HG03060 (cell line): ENCODE measurements at regions not wholly inside any gene's neighbourhood (a gene's known extent, or its start where the extent isn't known, plus 50 kb on each side); places are given as distances from the start of the nearest gene placed in this dataset.
"Not testable (repeated sequence)": the region's sequence is repeated elsewhere in the genome, so short reads cannot be mapped to it uniquely, and the experiment has no call there.

Source experiments
- ATAC-seq: cut with Tn5 transposase; IDR thresholded peaks from one replicate; pipeline ENCODE4 v1.9.1; 2021; ENCODE audit warnings: low read depth, moderate number of reproducible peaks; ENCODE audit not compliant: unreplicated experiment

DNA sequence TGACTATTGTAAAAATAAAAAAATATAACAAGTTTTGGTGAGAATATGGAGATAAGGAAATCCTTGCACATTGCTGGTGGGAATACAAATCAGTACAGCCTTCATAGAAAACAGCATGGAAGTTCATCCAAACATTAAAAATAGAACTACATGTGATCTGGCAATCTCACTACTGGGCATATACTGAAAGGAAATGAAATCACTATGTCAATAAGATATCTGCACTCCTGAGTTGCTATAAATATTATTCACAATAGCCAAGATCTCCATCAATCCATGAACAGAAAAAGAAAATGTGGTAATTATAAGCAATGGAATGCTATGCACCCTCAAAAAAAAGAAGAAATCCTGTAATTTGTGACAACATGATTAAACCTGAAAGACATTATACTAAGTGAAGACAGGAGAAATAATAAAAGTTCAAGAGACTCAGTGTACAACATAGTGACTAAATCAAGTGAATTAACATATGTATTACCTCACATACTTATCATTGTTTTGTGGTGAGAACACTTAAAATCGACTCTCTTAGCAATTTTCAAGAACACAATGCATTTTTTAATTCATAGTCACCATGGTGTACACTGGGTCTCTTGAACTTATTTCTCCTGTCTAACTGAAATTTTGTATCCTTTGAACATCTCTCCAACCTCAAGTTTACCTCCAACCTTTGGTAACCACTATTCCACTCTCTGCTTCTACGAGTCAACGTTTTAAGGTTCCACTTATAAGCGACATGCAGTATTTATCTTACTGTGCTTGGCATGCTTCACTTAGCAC is 1703.7 kb upstream of the AGA start:
- ATAC-seq, result no peak

DNA sequence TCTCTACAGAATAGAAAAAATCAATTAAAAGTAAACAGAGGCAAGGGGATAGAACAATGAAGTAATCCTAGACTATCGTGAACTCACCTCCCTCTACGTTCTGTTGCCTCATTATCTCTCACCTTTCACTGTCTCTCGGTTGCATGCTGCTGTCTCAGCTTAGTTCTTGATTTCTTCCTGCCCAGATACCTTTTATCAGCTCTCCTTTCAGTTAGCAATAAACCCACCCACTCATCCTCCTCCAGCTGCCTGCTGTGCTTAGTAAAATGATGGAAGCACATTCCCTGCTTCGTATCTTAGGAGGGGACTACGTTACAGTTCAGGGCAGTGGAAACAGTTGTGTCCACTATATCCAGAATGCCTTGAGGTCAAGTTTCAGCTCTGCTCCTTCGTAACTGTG is 1709.5 kb upstream of the AGA start:
- no peak for ATAC-seq

DNA sequence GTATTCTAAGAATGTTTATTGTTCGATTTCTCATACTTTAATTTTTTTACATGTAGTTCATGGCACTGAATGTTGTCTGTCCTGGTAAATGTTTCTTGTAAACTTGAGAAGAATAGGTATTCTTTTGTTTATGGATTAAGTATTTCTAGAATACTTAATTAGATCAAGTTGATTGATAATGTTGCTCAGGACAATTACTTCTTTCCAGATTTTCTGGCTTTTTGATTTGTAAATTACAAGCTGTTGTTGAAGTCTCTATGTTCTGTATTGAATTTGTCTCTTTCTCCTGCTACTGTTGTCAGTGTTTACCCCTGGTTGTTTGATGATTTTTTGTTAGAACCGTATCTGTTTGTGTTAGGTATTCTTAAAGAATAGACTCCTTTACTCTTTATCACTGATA is 1720.9 kb upstream of the AGA start:
- ATAC-seq, result no peak

DNA sequence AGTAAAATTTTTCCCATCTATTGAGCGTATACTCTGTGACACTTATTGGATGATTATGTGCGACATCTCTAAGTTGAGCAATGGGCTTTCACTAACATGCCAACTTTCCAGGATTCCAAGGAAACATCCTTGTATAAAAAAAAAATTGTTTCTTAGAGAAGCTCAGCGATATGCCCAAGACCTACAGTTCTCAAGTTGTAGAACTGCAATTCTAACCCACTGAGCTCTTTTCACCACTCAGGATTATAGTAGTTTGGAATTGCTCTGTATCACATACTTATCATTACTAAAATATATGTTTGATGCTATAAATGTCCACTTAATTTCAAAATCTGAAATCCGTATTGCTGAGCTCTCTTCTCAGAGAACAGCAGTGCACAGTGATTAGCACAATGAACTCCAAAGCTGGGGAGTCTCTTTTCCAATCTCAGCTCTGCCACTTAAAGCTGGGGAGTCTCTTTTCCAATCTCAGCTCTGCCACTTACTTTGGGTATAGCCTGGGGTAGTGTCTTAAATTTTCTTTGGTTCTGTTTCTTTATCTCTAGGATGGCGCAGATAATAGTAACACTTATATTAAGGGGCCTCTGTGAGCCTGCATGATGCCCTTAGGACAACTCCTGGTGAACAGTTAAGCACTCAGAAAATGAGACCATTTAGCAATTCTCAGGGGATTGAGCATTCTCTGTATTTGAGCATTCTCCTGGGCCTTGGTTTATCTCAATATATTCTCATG is 1722.2 kb upstream of the AGA start:
- no peak for ATAC-seq

DNA sequence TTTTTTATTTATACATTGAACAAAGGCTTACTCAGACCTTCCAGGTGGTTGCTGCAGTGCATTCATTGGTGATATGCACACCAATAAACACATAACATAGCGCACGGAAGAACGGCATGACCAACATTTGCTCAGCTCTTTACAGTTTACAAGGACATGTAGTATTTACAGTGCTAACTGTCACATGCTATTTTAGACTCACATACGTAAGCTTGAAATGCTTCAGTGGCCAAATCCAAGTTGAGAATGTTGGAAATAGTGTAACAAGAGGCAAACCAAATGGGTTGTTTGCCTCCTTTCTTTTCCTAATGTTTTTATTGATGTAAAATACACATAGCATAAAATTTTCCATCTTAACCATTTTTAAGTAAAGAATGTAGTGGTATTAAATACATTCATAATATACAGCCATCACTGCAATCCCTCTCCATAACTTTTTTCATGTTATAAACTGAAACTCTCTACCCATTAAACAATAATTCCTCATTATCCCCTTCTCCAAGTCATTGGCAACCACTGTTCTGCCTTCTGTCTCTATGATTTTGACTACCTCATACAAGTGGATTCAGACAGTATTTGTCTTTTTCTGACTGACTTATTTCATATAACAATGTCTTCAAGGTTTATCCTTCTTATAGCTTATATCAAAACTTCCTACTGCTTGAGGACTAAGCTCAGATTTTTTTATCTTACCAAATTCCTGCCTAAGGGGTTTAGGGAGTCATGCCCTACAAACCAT is 1722.9 kb upstream of the AGA start:
- ATAC-seq, result no peak

DNA sequence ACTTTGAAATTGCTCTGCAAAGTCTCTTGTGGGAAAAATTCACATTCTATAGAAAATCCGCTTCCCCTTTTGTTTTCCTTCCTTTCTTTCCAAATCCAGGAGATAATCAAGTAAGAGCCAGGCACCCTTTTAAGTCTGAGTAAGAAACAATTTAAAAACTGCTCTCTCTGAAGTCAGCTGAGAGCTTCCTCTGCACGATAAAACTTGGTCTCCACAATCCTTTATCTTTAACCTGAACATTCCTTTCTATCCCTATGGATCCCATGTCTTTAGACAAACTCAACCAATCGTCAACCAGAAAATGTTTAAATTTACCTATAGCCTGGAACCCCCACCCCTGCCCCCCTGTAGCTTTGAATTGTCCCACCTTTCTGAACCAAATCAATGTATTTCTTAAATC is 1723.6 kb upstream of the AGA start:
- ATAC-seq, result no peak

DNA sequence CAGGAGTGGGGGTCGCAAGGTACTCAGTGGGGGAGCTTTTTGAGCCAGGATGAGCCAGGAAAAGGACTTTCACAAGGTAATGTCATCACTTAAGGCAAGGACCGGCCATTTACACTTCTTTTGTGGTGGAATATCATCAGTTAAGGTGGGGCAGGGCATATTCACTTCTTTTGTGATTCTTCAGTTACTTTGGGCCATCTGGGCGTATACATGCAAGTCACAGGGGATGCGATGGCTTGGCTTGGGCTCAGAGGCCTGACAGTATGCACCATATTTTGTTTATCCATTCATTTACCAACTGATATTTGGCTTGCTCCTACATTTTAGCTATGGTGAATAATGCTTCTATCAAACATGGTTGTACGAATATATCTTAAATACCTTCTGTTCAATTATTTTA is 1728.1 kb upstream of the AGA start:
- not testable (repeated sequence) for ATAC-seq

DNA sequence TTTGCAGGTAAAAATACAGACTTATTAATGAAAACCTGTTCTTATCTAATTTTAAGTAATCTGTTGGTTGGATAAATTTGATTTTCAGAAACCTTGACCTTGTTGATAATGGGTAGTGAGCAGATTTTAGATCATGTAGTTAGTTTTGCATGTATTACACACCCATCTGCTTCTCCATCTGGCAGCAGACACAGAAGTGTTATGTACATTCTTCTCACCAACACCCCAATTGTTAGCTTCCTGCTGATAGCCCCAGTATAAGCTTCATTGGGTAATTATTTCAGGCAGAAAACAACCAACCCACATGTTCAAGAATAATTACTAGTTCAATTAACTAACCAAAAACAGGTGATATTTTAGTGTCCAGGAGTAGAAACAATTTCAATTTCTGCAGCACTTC is 1740.5 kb upstream of the AGA start:
- ATAC-seq, result no peak

DNA sequence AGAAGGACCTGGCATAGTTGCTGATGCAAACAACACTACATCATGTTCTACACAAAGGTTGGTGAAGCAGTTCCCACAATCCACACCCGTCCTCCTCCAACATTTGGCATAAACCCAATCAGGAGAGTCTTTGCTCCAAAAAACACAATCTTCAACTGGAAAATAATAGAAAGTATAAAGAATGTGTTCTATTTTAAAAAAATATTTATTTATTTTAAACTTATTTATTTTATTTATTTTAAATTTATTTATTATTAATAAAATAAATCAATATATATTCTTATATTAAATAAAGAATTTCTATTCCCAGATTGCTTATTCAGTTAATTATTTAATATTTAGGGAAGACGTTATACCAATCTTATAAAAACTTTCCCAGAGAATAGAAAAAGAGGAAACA is 1753.7 kb upstream of the AGA start:
- ATAC-seq, result no peak

DNA sequence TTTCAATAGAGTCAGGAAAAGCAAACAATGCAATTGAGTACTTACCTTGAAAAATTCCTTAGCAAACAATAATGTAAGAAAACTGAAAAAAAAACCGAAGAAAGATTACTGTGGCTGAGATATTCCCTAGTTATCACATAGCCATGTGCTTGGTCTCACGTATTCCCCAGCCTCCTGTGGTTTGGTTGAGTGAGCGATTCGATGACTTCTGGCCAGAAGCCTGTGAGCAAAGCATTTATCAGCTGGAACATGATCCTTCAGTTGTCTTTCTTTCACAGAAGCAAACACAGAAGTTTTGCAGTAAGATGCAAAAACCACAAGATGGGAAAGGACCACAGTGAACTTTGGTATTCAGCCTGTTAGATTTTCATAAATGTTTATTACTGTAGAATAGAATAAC is 1754.3 kb upstream of the AGA start:
- no peak for ATAC-seq

DNA sequence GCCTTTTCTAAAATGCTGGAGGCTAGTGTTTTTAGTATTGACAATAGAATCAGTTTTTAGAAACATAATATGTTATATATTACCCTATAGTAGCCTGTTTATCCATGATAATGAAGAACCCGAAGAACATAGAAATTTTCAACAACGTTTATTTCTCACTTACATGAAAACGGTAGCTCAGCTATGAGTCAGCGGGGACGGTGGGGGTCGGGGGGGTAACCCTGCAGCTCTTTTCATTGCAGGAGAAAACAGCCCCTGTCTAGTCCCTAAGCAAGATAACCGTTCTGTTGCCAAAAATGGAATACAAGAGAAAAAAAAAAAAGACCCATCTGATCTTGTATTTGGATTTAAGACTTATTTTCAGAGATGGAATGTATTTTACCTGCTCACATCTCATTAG is 1758.4 kb upstream of the AGA start:
- no peak for ATAC-seq

DNA sequence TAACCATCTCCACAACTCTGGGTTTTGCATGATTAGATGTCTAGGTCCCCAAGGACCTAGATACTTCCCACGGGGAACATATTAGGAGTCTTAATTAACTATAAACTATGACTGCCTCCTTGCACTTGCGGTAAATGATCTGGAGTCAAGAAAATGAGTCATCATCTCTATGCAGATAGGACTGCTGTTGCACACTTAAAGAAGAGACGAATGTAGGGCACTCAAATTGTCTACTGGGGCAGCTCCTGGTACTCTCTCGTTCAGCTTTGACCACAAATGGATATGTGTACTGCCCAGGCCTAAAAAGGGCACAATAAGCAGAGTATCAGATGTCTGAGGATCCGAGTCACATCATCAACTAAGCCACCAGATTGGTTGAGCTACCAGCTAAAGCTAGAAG is 1783.4 kb upstream of the AGA start:
- no peak for ATAC-seq

DNA sequence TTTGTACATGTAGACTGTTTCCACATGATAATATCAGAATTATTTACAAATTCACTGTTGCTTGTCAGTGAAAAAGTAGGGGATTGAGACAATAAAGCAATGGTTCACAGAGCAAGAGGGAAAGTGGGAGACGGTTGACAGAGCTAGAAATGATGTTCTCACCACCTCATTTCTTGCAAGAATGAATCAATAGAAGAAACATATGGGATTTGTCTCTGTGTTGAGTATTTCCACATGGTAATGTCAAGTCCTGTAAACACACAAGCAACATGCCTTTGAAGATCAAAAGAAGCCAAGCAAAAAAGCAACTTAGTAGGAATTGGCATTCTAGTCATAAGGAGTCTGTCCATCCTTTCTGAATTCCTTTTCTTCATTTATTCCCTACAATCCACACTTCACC is 1806.6 kb upstream of the AGA start:
- ATAC-seq, result no peak

DNA sequence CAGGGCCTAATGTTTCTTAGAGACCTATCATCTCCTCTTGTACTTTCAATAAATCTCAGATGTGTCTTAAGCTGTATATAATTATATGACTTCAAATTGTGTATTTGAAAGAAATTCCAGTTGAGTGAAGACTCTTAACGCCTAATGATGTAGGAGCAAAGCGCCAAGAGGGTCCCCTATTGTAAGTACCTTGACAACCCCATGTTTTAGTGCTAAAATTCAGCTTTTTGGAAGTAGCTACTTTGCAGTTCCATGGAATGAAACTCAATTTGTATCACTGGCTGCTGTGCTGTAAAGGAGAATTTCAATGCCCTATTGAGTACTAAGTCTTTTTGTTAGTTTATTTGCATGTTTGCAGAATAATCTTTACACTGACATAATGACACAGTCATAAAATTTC is 1826.6 kb upstream of the AGA start:
- no peak for ATAC-seq

DNA sequence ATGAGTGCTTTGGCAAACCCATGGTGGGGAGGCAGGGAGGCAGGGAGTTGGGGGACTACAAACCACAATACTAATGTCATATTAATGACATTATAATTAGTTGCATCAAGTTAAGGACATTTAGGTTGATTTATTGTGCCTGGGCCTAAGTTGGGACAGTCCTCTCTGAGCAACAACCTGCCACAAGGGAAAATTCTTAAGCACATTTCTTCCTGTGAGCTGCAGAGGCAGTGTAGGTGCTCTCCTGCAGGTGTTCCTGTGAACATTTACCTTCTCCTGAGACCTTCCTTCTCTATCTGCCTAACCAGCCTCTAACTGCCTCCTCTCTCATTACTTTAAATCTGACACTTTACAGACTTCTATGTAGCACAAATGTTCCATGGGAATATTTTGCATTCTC is 1830.0 kb upstream of the AGA start:
- ATAC-seq, result no peak

DNA sequence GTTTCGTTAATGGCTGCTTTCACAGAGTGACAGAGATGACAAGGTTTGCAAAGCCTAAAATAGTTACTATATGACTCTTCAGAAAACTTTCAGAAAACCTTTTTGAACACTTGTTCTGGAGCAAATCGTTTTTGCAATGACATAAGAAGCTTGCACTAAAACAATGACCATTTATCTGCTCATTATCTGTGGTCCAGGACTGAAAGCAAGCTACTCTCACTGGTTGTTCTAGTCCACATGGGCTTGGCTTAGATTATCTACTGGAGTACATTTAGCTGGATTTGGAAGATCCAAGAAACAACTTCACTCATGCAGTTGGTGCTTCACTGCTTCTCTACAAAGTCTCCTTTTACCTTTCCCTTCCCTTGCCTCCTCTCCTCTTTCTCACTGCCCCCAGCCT is 1836.4 kb upstream of the AGA start:
- no peak for ATAC-seq

DNA sequence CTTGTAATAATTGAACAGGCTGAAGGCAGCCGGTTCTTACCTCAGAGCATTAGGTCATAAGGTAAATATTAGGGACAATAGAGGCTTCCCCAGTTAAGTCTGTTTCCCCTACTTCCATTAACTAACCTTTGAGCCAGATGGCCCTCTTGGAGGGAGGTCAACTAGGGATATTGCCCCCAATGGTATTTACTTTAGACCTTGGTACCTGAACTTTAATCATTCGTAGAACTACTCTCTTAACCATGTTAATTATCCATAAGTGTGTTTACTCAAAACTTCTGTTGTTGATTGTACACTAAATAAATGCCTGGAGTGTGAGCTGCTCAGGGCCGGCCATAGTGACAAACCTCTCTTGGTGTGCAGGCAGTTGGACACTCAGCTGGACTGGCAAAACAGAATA is 1843.5 kb upstream of the AGA start:
- no peak for ATAC-seq

DNA sequence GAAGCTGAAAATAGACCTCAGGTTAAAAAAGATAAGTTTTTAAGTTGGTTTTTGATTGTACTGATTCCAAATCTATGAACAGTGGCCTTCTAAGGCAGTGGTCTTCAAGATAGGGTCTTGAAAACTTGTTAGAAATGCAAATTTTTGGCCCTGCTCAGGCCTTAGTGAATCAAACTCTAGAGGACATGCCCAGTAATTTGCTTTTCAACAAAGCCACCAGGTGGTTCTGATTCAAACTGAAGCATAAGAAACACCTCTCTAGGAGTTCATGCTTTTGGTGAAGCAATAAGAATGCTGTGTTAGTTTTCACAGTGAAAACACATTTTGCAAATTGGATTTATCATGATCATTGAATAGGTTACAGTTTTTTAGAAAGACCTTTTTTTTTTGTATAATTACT is 1849.4 kb upstream of the AGA start:
- ATAC-seq, result no peak

DNA sequence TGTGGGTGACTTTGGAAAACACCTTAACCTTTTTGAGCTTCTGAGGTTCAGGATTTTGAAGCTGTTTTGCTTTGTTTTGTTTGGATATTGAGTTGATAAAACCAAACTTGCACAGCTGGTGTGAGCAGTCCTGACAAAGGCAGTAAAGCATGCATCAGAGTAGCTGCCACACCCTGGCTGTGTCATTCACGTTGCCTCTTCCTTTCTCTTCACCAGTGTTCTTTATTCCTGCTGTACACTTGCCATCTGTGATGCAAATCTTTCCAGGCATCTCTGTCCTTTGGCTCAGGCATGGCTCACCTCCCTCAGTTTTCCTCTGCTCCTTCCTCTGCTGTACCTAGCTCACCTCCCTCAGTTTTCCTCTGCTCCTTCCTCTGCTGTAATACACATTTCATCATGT is 1850.2 kb upstream of the AGA start:
- no peak for ATAC-seq

DNA sequence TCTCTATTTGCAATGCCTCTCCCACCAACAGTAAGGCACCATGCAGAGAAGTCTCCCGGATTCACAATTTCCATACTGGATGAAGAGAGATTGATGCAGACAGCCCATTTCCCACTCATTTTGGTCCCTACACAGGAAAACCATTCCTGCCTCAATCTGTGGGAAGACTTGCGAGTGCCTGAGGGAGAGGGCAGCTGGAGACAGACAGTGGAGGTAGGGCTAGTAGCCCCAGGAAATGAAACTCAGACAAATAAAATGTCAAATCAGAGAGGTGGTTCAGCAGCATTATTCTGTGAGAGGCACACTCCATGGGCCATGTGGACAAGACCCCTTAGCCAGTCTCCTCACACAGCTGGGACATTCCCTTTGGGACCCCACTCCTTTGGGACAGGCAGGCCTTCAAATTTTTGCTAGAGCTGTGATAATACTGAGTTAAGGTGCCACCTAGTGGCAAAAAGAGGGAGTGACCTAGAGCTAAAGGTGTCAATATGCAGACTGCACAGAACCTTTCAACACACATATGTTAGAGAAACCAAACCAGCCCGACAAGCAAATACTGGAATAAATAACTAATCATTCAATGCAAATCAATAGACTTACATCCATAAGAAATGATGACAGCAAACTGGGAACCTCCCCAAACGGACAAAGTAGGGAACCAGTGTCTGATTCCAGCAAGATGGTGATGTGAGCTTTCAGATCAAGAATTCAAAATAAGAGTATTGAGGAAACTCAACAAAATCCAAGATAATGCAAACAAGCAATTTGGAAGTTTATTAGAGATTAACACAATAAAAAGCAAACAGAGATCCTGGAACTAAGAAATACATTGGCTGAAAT is 1865.3 kb upstream of the AGA start:
- peak; percentile 91 for ATAC-seq

DNA sequence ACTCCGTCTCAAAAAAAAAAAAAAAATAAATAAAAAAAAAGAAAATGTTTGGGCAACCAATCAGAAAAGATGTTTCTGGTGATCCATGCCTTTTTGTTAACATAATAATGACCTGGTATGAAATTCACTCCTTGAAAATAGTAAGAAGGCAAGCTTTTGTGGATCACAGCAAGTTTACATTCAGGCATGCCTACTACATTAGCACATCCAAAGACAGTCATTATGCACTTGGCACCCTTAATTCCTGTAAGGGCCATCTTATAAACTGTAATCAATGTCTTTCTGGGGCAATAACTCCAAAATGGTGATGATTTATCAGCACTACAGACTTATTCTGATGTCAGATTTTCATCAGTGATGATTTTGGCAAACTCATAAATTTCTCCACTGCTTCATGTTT is 1871.6 kb upstream of the AGA start:
- ATAC-seq, result no peak
